C1 segment of cervical spinal cord (tissue), 14 donors: ENCODE measurements at regions not wholly inside any gene's neighbourhood (a gene's known extent, or its start where the extent isn't known, plus 50 kb on each side); places are given as distances from the start of the nearest gene placed in this dataset.

Experiments used
- DNase-seq, 14 donors: peaks; one replicate each; lab custom pipeline; 2025; lab: John Stamatoyannopoulos, UW

GRCh38 chr3:161555320-161555719 is 58.7 kb downstream of the OTOL1 start:
- DNase-seq: no peak

- DNase-seq: no peak
These were observed 59.9 kb downstream of the OTOL1 start for GRCh38 chr3:161556533-161556932.

- no peak for DNase-seq
These were observed 60.3 kb downstream of the OTOL1 start for GRCh38 chr3:161556941-161557340.

- DNase-seq: no peak
These were observed 61.0 kb downstream of the OTOL1 start for GRCh38 chr3:161557445-161558150.

- no peak for DNase-seq
These were observed 61.6 kb downstream of the OTOL1 start for GRCh38 chr3:161558236-161558635.

GRCh38 chr3:161559177-161559998 is 62.8 kb downstream of the OTOL1 start:
- no peak for DNase-seq

- peak in 6 of 14 donors; percentile 8 to 38 (median 24) for DNase-seq
These were observed 63.5 kb downstream of the OTOL1 start for GRCh38 chr3:161560008-161560637.

- no peak for DNase-seq
These were observed 71.2 kb downstream of the OTOL1 start for GRCh38 chr3:161567577-161568361.

- DNase-seq: no peak
These were observed 72.1 kb downstream of the OTOL1 start for GRCh38 chr3:161568671-161569070.

GRCh38 chr3:161571951-161572350 is 75.3 kb downstream of the OTOL1 start:
- DNase-seq: no peak

GRCh38 chr3:161573136-161573535 is 76.5 kb downstream of the OTOL1 start:
- DNase-seq: no peak

- no peak for DNase-seq
These were observed 79.3 kb downstream of the OTOL1 start for GRCh38 chr3:161575901-161576300.

- no peak for DNase-seq
These were observed 79.7 kb downstream of the OTOL1 start for GRCh38 chr3:161576311-161576710.

GRCh38 chr3:161576714-161577510 is 80.3 kb downstream of the OTOL1 start:
- no peak for DNase-seq

GRCh38 chr3:161577662-161578061 is 81.1 kb downstream of the OTOL1 start:
- no peak for DNase-seq

GRCh38 chr3:161579395-161580126 is 83.0 kb downstream of the OTOL1 start:
- no peak for DNase-seq

- DNase-seq: no peak
These were observed 89.3 kb downstream of the OTOL1 start for GRCh38 chr3:161585922-161586321.

GRCh38 chr3:161586556-161587235 is 90.1 kb downstream of the OTOL1 start:
- no peak for DNase-seq

GRCh38 chr3:161598639-161599038 is 102.0 kb downstream of the OTOL1 start:
- no peak for DNase-seq

- DNase-seq: no peak
These were observed 103.1 kb downstream of the OTOL1 start for GRCh38 chr3:161599697-161600096.
